ENCODE measurements at regions not wholly inside any gene's neighbourhood (a gene's known extent, or its start where the extent isn't known, plus 50 kb on each side); places are given as distances from the start of the nearest gene placed in this dataset.

DNA sequence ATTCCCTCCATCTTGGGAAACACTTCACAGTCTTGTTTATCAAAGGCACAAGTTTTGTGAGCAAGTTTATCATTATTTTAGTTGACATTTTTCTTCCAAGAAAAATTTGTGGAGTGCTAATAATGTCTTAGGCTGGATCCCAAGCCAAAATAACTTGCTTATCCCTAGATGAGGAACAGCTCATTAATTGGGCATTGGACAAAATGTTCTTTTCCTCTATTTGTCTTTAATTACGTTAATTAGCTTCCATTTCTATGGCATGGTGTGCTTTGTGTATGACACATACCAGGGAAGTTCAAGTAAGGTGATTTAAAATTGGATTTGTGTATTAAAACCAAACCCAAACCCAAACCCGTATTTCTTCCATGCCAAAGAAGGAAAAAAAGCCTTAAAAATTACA, 379.5 kb downstream of the SH3GL2 start:
- TF ChIP-seq, protein P1, sequence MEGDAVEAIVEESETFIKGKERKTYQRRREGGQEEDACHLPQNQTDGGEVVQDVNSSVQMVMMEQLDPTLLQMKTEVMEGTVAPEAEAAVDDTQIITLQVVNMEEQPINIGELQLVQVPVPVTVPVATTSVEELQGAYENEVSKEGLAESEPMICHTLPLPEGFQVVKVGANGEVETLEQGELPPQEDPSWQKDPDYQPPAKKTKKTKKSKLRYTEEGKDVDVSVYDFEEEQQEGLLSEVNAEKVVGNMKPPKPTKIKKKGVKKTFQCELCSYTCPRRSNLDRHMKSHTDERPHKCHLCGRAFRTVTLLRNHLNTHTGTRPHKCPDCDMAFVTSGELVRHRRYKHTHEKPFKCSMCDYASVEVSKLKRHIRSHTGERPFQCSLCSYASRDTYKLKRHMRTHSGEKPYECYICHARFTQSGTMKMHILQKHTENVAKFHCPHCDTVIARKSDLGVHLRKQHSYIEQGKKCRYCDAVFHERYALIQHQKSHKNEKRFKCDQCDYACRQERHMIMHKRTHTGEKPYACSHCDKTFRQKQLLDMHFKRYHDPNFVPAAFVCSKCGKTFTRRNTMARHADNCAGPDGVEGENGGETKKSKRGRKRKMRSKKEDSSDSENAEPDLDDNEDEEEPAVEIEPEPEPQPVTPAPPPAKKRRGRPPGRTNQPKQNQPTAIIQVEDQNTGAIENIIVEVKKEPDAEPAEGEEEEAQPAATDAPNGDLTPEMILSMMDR (IDR thresholded peaks at IDR 0.05) = no peak
- TF ChIP-seq POLR2A (IDR thresholded peaks at IDR 0.05) = no peak

Data from esophagus squamous epithelium (tissue), 4 donors.